Activated naive CD8-positive, alpha-beta T cell treated with anti-CD3 and anti-CD28 coated beads, Interleukin-2, amount 10 ng/mL, durations not matched to agents 7 days and 5 days (primary cell): ENCODE measurements at regions not wholly inside any gene's neighbourhood (a gene's known extent, or its start where the extent isn't known, plus 50 kb on each side); places are given as distances from the start of the nearest gene placed in this dataset.
"Not testable (repeated sequence)": the region's sequence is repeated elsewhere in the genome, so short reads cannot be mapped to it uniquely, and the experiment has no call there.

Source experiments
- ATAC-seq: fragments of 150-1000 bp; cut with Tn5 transposase; one replicate; pipeline ENCODE4 v1.10.0; 2021; ENCODE audit warnings: low read depth, moderate library complexity
- POLR2A ChIA-PET: fragments of 350-600 bp; sonication (Branson Sonifier 250); formaldehyde crosslinking; loops from one replicate; lab custom pipeline; 2021; ENCODE audit warnings: antibody characterized with exemption; lab: Charles Lee
- DNase-seq: peaks from one replicate; pipeline ENCODE4 v3.0.0; 2021
- H3K27ac Mint-ChIP-seq: one replicate; pipeline ENCODE4 v1.8.0; 2022; ENCODE audit warnings: mild to moderate bottlenecking, mixed read lengths
- H3K27me3 Mint-ChIP-seq: one replicate; pipeline ENCODE4 v1.8.0; 2022; ENCODE audit warnings: mild to moderate bottlenecking, moderate library complexity, mixed read lengths
- H3K36me3 Mint-ChIP-seq: one replicate; pipeline ENCODE4 v1.8.0; 2021; ENCODE audit warnings: mild to moderate bottlenecking, mixed read lengths
- H3K4me1 Mint-ChIP-seq: one replicate; pipeline ENCODE4 v1.8.0; 2021; ENCODE audit warnings: mixed read lengths
- H3K4me3 Mint-ChIP-seq: one replicate; pipeline ENCODE4 v1.8.0; 2022; ENCODE audit warnings: mild to moderate bottlenecking, moderate library complexity, mixed read lengths
- H3K9me3 Mint-ChIP-seq: one replicate; pipeline ENCODE4 v1.8.0; 2021; ENCODE audit warnings: mixed read lengths

DNA sequence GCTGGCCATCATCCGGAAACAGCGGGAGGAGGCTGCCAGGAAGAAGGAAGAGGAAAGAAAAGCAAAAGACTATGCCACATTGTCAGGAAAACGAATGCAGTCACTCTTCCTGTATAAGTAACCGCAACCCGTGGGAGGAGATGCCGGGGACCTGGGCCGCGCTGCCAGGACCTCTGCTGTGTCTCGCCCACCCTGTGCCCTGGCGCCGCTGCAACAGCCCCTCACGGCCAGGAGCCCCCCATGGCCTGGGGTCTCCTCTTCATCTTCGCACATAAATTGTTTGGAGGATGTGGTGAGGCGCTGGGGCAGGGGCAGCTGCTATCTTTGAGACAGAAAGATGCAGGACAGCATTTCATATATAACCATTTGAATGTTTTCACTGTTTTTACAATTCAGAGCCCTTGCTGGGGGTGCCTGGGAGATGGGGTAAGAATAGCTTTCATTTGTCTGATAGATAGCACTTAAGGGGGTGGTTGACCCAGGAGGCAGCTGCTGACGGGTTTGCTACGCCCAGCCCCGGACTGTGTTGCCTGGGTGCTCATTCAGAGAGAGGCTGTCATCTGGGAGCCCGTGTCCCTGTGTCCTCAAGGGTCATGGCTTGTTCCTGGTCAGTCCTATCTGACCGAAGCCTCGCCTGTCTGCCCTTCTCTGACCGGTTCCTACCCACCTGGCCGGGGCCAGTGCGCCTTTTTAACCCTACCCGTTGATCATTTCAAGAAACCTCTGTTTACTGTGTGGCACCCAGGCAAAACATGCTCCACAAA is 1067.7 kb upstream of the COX7C start:
- no peaks in the 10 kb centered on the region for H3K4me1 Mint-ChIP-seq
- no peak overlapping the region for H3K27ac Mint-ChIP-seq
- peaks cover 1% of the 10 kb centered on the region for H3K36me3 Mint-ChIP-seq
- H3K9me3 Mint-ChIP-seq: peaks cover 12% of the 10 kb centered on the region
- no peak for DNase-seq
- H3K4me3 Mint-ChIP-seq: no peak overlapping the region
- ATAC-seq: no peak
- H3K27me3 Mint-ChIP-seq: no peaks in the 10 kb centered on the region
- POLR2A ChIA-PET: no interaction called here

DNA sequence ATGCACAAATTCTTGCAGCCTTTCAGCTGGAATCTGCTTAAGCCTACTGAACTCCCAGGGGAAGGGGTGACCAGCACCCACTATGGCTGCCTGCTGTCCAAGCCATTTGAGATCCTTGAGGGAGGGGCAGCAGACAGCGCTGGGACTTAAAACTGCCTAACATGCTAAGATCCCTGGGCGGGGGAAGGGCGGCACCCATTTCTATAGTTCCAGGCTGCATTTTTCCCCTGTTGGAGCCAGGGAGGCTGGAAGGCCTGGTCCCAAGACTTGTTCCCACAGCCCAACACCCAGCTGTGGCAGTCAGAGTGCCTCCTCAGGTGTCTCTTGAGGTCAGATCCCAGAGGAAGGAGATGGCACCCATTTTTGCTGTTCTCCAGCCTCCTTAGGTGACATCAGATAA is 1061.3 kb upstream of the COX7C start:
- Mint-ChIP-seq H3K9me3 (peaks cover 14% of the 10 kb centered on the region), H3K4me1 (no peaks in the 10 kb centered on the region), H3K36me3 (no peaks in the 10 kb centered on the region), H3K4me3 (no peak overlapping the region), H3K27me3 (no peaks in the 10 kb centered on the region), H3K27ac (no peak overlapping the region)
- POLR2A ChIA-PET: no interaction called here
- DNase-seq (no peak), ATAC-seq (no peak)

DNA sequence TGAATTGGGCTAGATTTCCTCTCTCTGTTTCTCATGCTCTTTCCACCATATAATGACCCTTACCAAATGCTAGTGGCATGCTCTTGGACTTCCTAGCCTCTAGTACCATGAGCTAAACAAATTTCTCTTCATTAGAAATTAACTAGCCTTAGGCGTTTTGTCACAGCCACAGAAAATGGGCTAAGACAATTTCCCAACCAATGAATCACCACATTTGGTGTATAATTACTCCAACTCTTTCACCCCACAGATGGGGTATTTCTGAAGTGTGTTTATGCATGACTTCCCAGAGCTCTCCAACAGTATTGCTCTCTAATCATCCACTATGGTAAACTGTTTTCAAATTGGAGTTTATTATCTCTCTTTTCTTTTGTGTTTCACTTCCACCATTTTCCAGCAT is 1041.1 kb upstream of the COX7C start:
- DNase-seq (no peak), ATAC-seq (no peak)
- POLR2A ChIA-PET: no interaction called here
- H3K4me1 Mint-ChIP-seq: no peaks in the 10 kb centered on the region
- no peaks in the 10 kb centered on the region for H3K27me3 Mint-ChIP-seq
- H3K36me3 Mint-ChIP-seq: no peaks in the 10 kb centered on the region
- H3K4me3 Mint-ChIP-seq: no peak overlapping the region
- H3K9me3 Mint-ChIP-seq: no peaks in the 10 kb centered on the region
- H3K27ac Mint-ChIP-seq: no peak overlapping the region

DNA sequence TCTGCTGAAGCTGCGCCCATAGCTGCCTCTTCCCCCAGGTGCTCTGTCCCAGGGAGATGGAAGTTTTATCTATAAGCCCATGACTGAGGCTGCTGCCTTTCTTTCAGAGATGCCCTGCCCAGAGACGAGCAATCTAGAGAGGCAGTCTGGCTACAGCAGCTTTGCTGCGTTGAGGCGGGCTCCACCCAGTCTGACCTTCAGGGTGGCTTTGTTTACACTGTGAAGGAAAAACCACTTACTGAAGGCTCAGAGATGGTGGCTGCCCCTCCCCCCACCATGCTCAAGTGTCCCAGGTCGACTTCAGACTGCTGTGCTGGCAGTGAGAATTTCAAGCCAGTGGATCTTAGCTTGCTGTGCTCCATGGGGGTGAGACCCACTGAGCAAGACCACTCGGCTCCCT is 1029.9 kb upstream of the COX7C start:
- not testable (repeated sequence) for H3K4me3 Mint-ChIP-seq, H3K9me3 Mint-ChIP-seq

GRCh38 chr5:85588268-85588667 is 1029.5 kb upstream of the COX7C start:
- H3K4me1 Mint-ChIP-seq, H3K27me3 Mint-ChIP-seq, DNase-seq, H3K9me3 Mint-ChIP-seq, H3K4me3 Mint-ChIP-seq, POLR2A ChIA-PET, ATAC-seq, H3K36me3 Mint-ChIP-seq, H3K27ac Mint-ChIP-seq: not testable (repeated sequence)

More for the DNA sequence above, 1029.9 kb upstream of the COX7C start:
- ATAC-seq, POLR2A ChIA-PET, H3K36me3 Mint-ChIP-seq, H3K27me3 Mint-ChIP-seq, H3K4me1 Mint-ChIP-seq, DNase-seq, H3K27ac Mint-ChIP-seq: not testable (repeated sequence)

DNA sequence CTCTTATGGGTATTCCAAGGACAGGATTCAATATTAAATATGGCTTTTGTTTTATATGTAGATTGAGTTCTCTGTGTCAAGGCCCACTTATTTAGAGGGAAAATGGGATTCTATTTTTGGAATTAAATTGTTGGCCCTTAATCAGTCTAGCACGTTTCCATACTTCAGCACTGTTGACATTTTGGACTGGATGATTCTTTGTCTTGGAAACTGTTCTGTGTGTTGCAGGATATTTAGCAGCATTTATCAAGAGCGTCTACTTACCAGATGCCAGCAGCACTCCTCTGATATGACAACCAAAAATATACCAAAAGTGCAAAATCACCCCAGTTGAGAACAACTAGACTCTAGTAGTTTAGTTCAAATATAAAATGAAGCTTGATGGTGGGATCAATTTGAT is 1027.0 kb upstream of the COX7C start:
- H3K9me3 Mint-ChIP-seq: peaks cover 4% of the 10 kb centered on the region
- no peaks in the 10 kb centered on the region for H3K27me3 Mint-ChIP-seq
- POLR2A ChIA-PET: no interaction called here
- DNase-seq (no peak), ATAC-seq (no peak)
- no peak overlapping the region for H3K4me3 Mint-ChIP-seq
- H3K4me1 Mint-ChIP-seq: no peaks in the 10 kb centered on the region
- no peak overlapping the region for H3K27ac Mint-ChIP-seq
- H3K36me3 Mint-ChIP-seq: no peaks in the 10 kb centered on the region

DNA sequence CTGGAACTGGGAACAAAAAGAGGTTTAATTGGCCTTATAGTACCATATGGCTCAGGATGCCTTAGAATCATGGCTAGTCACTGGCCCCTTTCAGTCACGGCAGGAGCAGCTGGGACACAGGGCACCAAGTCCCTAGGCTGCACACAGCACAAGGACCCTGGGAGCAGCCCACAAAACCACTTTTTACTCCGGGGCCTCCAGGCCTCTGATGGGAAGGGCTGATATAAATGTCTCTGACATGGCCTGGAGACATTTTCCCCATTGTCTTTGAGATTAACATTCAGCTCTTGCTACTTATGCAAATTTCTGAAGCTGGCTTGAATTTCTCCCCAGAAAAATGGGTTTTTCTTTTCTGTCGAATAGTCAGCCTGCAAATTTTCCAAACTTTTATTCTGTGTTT is 1026.4 kb upstream of the COX7C start:
- no peak overlapping the region for H3K4me3 Mint-ChIP-seq
- H3K27ac Mint-ChIP-seq: no peak overlapping the region
- ATAC-seq (no peak), DNase-seq (no peak)
- POLR2A ChIA-PET: no interaction called here
- H3K9me3 Mint-ChIP-seq: peaks cover 2% of the 10 kb centered on the region
- no peaks in the 10 kb centered on the region for H3K27me3 Mint-ChIP-seq
- H3K4me1 Mint-ChIP-seq: no peaks in the 10 kb centered on the region
- no peaks in the 10 kb centered on the region for H3K36me3 Mint-ChIP-seq

GRCh38 chr5:85602843-85603242 is 1014.9 kb upstream of the COX7C start:
- ATAC-seq (no peak), DNase-seq (no peak)
- Mint-ChIP-seq H3K4me3 (no peak overlapping the region), H3K27me3 (no peaks in the 10 kb centered on the region), H3K9me3 (no peaks in the 10 kb centered on the region), H3K4me1 (no peaks in the 10 kb centered on the region), H3K27ac (no peak overlapping the region), H3K36me3 (no peaks in the 10 kb centered on the region)
- POLR2A ChIA-PET: no interaction called here

DNA sequence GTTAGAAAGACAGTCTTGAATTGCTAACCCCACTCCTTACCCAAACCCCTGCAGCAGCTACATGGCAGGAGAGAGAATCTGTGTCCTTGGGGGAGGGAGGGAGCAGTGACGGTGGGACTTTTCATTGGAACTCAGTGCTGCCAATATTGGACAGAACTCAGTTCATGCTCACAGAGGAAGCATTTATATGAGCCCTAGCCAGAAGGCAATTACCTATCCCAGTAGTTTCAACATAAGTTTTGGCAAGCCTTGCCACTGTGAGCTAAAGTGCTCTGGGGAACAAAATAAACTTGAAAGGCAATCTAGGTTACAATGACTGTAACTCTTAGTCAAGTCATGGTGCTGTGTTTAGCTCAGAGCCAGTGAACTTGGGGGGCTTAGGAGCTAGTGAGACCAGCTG is 1013.4 kb upstream of the COX7C start:
- POLR2A ChIA-PET: no interaction called here
- H3K4me1 Mint-ChIP-seq: no peaks in the 10 kb centered on the region
- H3K27me3 Mint-ChIP-seq: no peaks in the 10 kb centered on the region
- no peak for DNase-seq
- no peaks in the 10 kb centered on the region for H3K36me3 Mint-ChIP-seq
- no peaks in the 10 kb centered on the region for H3K9me3 Mint-ChIP-seq
- no peak for ATAC-seq
- H3K4me3 Mint-ChIP-seq: no peak overlapping the region
- no peak overlapping the region for H3K27ac Mint-ChIP-seq

GRCh38 chr5:85604786-85605185 is 1013.0 kb upstream of the COX7C start:
- POLR2A ChIA-PET: no interaction called here
- no peaks in the 10 kb centered on the region for H3K36me3 Mint-ChIP-seq
- no peak overlapping the region for H3K4me3 Mint-ChIP-seq
- H3K4me1 Mint-ChIP-seq: no peaks in the 10 kb centered on the region
- H3K27me3 Mint-ChIP-seq: no peaks in the 10 kb centered on the region
- H3K9me3 Mint-ChIP-seq: no peaks in the 10 kb centered on the region
- DNase-seq: no peak
- no peak for ATAC-seq
- H3K27ac Mint-ChIP-seq: no peak overlapping the region

- no peak overlapping the region for H3K4me3 Mint-ChIP-seq
- no peaks in the 10 kb centered on the region for H3K9me3 Mint-ChIP-seq
- POLR2A ChIA-PET: no interaction called here
- H3K4me1 Mint-ChIP-seq: no peaks in the 10 kb centered on the region
- ATAC-seq (no peak), DNase-seq (no peak)
- no peaks in the 10 kb centered on the region for H3K36me3 Mint-ChIP-seq
- no peak overlapping the region for H3K27ac Mint-ChIP-seq
- H3K27me3 Mint-ChIP-seq: no peaks in the 10 kb centered on the region
These were observed 1012.4 kb upstream of the COX7C start for GRCh38 chr5:85605381-85605780.

DNA sequence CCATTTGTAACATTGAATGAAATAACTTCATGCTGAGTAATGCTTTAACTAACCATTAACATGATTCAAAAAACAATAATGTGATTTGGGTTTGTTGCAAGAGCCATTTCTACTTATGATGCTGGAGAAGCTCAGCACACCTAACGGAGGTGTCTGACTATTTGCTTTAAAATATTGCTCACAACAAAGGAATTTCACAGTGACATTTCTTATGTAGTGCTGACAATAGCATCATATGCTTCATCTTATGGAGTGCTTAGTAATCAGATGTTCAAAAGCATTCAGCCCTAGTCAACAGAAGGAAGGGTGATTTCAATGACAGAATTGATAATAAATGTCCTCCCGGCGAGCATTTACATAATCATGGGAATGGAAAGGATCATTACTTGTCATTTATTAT is 1003.3 kb upstream of the COX7C start:
- Mint-ChIP-seq H3K4me1 (no peaks in the 10 kb centered on the region), H3K9me3 (peaks cover 5% of the 10 kb centered on the region), H3K27ac (no peak overlapping the region), H3K27me3 (no peaks in the 10 kb centered on the region), H3K4me3 (no peak overlapping the region), H3K36me3 (no peaks in the 10 kb centered on the region)
- DNase-seq (no peak), ATAC-seq (no peak)
- POLR2A ChIA-PET: no interaction called here

DNA sequence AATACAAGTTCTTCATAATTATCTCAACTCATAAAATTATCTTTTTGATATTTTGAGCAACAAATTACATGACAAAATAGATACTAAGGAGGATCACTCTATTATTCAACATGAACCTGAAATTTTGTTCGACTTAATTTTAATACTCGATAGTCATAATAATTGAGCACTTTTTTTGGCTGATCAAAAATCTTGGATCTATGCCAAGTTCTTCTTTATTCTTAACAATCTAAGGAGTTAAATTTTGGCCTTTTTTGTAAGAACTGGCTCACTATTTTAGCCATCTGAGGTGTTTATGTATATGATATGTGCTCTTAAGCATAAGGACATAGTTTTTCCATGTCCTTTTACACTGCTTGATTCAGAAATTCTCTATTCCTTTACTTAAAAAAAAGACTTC is 996.1 kb upstream of the COX7C start:
- Mint-ChIP-seq H3K27me3 (no peaks in the 10 kb centered on the region), H3K9me3 (peaks cover 4% of the 10 kb centered on the region), H3K27ac (no peak overlapping the region), H3K4me3 (no peak overlapping the region), H3K4me1 (no peaks in the 10 kb centered on the region), H3K36me3 (no peaks in the 10 kb centered on the region)
- DNase-seq (no peak), ATAC-seq (no peak)
- POLR2A ChIA-PET: no interaction called here

- DNase-seq: no peak
- H3K9me3 Mint-ChIP-seq: no peaks in the 10 kb centered on the region
- no peak overlapping the region for H3K27ac Mint-ChIP-seq
- POLR2A ChIA-PET: no interaction called here
- no peak for ATAC-seq
- no peaks in the 10 kb centered on the region for H3K27me3 Mint-ChIP-seq
- no peak overlapping the region for H3K4me3 Mint-ChIP-seq
- H3K4me1 Mint-ChIP-seq: no peaks in the 10 kb centered on the region
- H3K36me3 Mint-ChIP-seq: no peaks in the 10 kb centered on the region
These were observed 989.6 kb upstream of the COX7C start for GRCh38 chr5:85628153-85628552.
